Gastroesophageal sphincter (tissue), 4 donors: ENCODE measurements at regions not wholly inside any gene's neighbourhood (a gene's known extent, or its start where the extent isn't known, plus 50 kb on each side); places are given as distances from the start of the nearest gene placed in this dataset.

Experiments used
- ATAC-seq: fragments of 150-250 bp; one replicate; pipeline ENCODE4 v1.9.1; 2016; ENCODE audit warnings: mild to moderate bottlenecking, moderate library complexity
- H3K27ac ChIP-seq, 4 donors: fragments of 200-600 bp; sonication (generic) in 3 of 4; 1 replicate in 3 of 4; 2 replicates in 1 of 4; pipeline ENCODE4 v1.5.1; 2016 to 2019
- H3K27me3 ChIP-seq: fragments of 200-600 bp; sonication (generic); one replicate; pipeline ENCODE4 v1.5.1; 2019
- H3K36me3 ChIP-seq, 2 donors: fragments of 200-600 bp; sonication (generic); one replicate each; pipeline ENCODE4 v1.5.1; 2019; ENCODE audit warnings: control low read depth in 1 of 2
- H3K4me1 ChIP-seq, 3 donors: fragments of 200-600 bp; sonication (generic); 1 replicate in 2 of 3; 2 replicates in 1 of 3; pipeline ENCODE4 v1.5.1; 2016 to 2019; ENCODE audit warnings: control low read depth in 2 of 3
- H3K4me3 ChIP-seq, 2 donors: fragments of 200-600 bp; sonication (generic); one replicate each; pipeline ENCODE4 v1.5.1; 2019; ENCODE audit warnings: mild to moderate bottlenecking in 1 of 2, moderate library complexity in 1 of 2
- H3K9me3 ChIP-seq, 3 donors: fragments of 200-600 bp; sonication (generic); one replicate each; pipeline ENCODE4 v1.5.1; 2017 to 2019; ENCODE audit warnings: control low read depth in 2 of 3
- CTCF ChIP-seq, 4 experiments: fragments of 200-600 bp in 2 of 4; fragments of 450-650 bp in 2 of 4; sonication (generic) in 1 of 4; IDR thresholded peaks; one replicate each; pipeline ENCODE4 v1.5.1; 2017 to 2019; ENCODE audit warnings: antibody characterized with exemption in 4 of 4, mild to moderate bottlenecking in 2 of 4, moderate library complexity in 2 of 4
- EP300 ChIP-seq: sonication (generic); formaldehyde crosslinking; IDR thresholded peaks from one replicate; pipeline ENCODE4 v1.6.1; 2017; ENCODE audit warnings: antibody characterized with exemption, mild to moderate bottlenecking
- POLR2A ChIP-seq, 2 donors: fragments of 450-650 bp; IDR thresholded peaks; one replicate each; pipeline ENCODE4 v1.6.1; 2017; ENCODE audit warnings: antibody characterized with exemption in 2 of 2, mild to moderate bottlenecking in 2 of 2, moderate library complexity in 1 of 2
- POLR2AphosphoS5 ChIP-seq: sonication (generic); formaldehyde crosslinking; IDR thresholded peaks from one replicate; pipeline ENCODE4 v1.6.1; 2017; ENCODE audit warnings: antibody characterized with exemption
- WGBS, 2 donors: methylation state at CpG; one replicate each; pipeline ENCODE4 v1.1.5; 2018; ENCODE audit warnings: low coverage in 1 of 2; 5-methylcytosine and 5-hydroxymethylcytosine counted together

DNA sequence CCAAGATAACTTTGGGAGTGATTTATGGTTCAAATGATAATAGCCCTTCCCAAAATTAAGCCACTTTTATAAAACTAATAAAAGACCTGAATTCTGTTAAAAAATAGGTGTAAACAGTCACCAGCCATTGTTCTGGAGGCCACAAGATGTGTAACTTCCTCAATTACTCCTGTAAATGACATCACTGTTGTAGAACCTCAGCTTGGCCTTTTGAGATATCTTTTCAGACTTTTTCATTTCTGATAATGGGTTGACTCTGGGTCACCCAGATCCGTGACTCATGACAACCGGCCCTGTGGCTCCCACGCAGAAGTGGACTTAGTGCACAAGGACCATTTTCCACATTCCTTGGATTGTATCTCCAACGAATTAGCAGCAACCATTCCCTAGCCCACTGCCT is 106.6 kb downstream of the DKK1 start:
- no peaks in the 10 kb centered on the region for H3K4me1 ChIP-seq
- 68 to 80% methylated on average over 1 to 4 of the region's 4 CpGs for WGBS, 2 donors
- no peaks in the 10 kb centered on the region for H3K9me3 ChIP-seq
- H3K4me3 ChIP-seq: no peak overlapping the region
- H3K36me3 ChIP-seq: no peaks in the 10 kb centered on the region
- no peak for ATAC-seq
- no peak for TF ChIP-seq POLR2A (IDR thresholded peaks at IDR 0.05)
- TF ChIP-seq POLR2AphosphoS5: no peak
- no peak for TF ChIP-seq EP300
- TF ChIP-seq CTCF (IDR thresholded peaks at IDR 0.05): no peak
- peaks cover 12% of the 10 kb centered on the region for H3K27me3 ChIP-seq
- H3K27ac ChIP-seq: no peak overlapping the region

DNA sequence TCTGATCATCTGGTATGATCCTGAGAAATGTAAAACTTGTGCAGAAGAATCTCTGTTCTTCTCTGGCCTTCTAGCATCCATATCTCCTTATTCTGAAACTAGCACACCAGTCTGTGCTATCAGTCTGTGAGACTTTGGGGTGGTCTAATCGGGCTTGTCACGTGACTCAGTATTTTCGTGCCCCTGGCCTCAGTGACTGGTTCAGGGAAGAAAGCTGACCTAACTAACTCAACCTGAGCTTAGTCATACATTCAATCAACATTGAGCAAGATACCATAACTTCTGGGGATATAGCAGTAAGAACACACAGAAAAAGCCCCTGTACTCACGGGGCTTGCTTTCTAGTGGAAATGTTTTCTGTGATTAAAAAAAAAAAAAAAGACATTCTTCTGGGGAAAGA is 109.3 kb downstream of the DKK1 start:
- ATAC-seq: no peak
- Histone ChIP-seq H3K27me3 (peaks cover 12% of the 10 kb centered on the region), H3K27ac (no peak overlapping the region), H3K4me1 (no peaks in the 10 kb centered on the region), H3K36me3 (no peaks in the 10 kb centered on the region), H3K4me3 (no peak overlapping the region), H3K9me3 (no peaks in the 10 kb centered on the region)
- WGBS, 2 donors: 88% methylated on average over 3 of the region's 4 CpGs; no CpG with 5 or more reads in 1 of the 2 donors
- TF ChIP-seq EP300: no peak
- no peak for TF ChIP-seq POLR2A (IDR thresholded peaks at IDR 0.05)
- no peak for TF ChIP-seq CTCF (IDR thresholded peaks at IDR 0.05)
- no peak for TF ChIP-seq POLR2AphosphoS5

- no peak for TF ChIP-seq EP300
- no peak for TF ChIP-seq POLR2A (IDR thresholded peaks at IDR 0.05)
- TF ChIP-seq CTCF (IDR thresholded peaks at IDR 0.05): no peak
- no peak for TF ChIP-seq POLR2AphosphoS5
- Histone ChIP-seq H3K9me3 (no peaks in the 10 kb centered on the region), H3K4me1 (no peaks in the 10 kb centered on the region), H3K27ac (no peak overlapping the region), H3K27me3 (peaks cover 12% of the 10 kb centered on the region), H3K36me3 (no peaks in the 10 kb centered on the region), H3K4me3 (no peak overlapping the region)
- 74 to 82% methylated on average over 3 of the region's 3 CpGs for WGBS, 2 donors
- no peak for ATAC-seq
These were observed 110.3 kb downstream of the DKK1 start for GRCh38 chr10:52424341-52424740.

DNA sequence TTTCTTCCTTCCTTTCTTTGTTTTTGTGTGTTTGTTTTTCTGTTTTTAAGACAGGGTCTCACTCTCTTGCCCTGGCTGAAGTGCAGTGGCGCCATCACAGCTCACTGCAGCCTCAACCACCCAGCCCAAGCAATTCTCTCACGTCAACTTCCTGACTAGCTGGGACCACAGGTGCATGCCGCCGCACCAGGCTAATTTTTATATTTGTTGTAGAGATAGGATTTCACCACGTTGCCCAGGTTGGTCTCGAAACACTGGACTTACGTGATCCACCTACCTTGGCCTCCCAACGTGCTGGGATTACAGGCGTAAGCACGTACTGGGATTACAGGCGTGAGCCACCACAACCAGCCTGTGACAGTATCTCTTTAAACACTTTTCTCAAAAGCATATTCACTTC is 120.7 kb downstream of the DKK1 start:
- no peak overlapping the region for H3K4me3 ChIP-seq
- H3K36me3 ChIP-seq: no peaks in the 10 kb centered on the region
- H3K27me3 ChIP-seq: no peaks in the 10 kb centered on the region
- no peak for ATAC-seq
- H3K4me1 ChIP-seq: no peaks in the 10 kb centered on the region
- H3K27ac ChIP-seq: no peak overlapping the region
- TF ChIP-seq EP300 (no peak), POLR2A (IDR thresholded peaks at IDR 0.05) (no peak), CTCF (IDR thresholded peaks at IDR 0.05) (no peak), POLR2AphosphoS5 (no peak)
- no peaks in the 10 kb centered on the region for H3K9me3 ChIP-seq
- WGBS, 2 donors: 91 to 93% methylated on average over 8 to 11 of the region's 11 CpGs

GRCh38 chr10:52436664-52437063 is 122.6 kb downstream of the DKK1 start:
- Histone ChIP-seq H3K27me3 (no peaks in the 10 kb centered on the region), H3K4me1 (no peaks in the 10 kb centered on the region), H3K27ac (no peak overlapping the region), H3K36me3 (no peaks in the 10 kb centered on the region), H3K9me3 (no peaks in the 10 kb centered on the region), H3K4me3 (no peak overlapping the region)
- WGBS, 2 donors: 46 to 78% methylated on average over 4 to 5 of the region's 5 CpGs
- no peak for ATAC-seq
- TF ChIP-seq EP300 (no peak), CTCF (IDR thresholded peaks at IDR 0.05) (no peak), POLR2AphosphoS5 (no peak), POLR2A (IDR thresholded peaks at IDR 0.05) (no peak)
